ENCODE measurements at regions not wholly inside any gene's neighbourhood (a gene's known extent, or its start where the extent isn't known, plus 50 kb on each side); places are given as distances from the start of the nearest gene placed in this dataset.
"Not testable (repeated sequence)": the region's sequence is repeated elsewhere in the genome, so short reads cannot be mapped to it uniquely, and the experiment has no call there.

- POLR2A ChIA-PET = no interaction called here
- Mint-ChIP-seq H3K36me3 (no peaks in the 10 kb centered on the region), H3K9me3 (peaks cover 0 to 5% (median 0%) of the 10 kb centered on the region in 3 donors), H3K27ac (no peak overlapping the region), H3K4me1 (no peaks in the 10 kb centered on the region), H3K4me3 (no peak overlapping the region), H3K27me3 (no peaks in the 10 kb centered on the region)
- ATAC-seq (replicated peaks in 1 of 4) = no peak
- Histone ChIP-seq H3K36me3 (ENCODE audit: control insufficient read depth in 2 of 2, extremely low read depth in 1 of 2, insufficient read depth in 1 of 2, low read length in 1 of 2) (no peaks in the 10 kb centered on the region), H3K27me3 (replicated peaks in 1 of 2; ENCODE audit: control insufficient read depth in 2 of 2, extremely low read depth in 1 of 2, insufficient read depth in 2 of 2, low read length in 1 of 2) (no peaks in the 10 kb centered on the region), H3K4me1 (ENCODE audit: control insufficient read depth in 1 of 2, extremely low read depth in 1 of 2, insufficient read depth in 2 of 2, low read length in 2 of 2) (no peaks in the 10 kb centered on the region), H3K4me3 (ENCODE audit: control insufficient read depth in 1 of 2, extremely low read depth in 1 of 2, low read length in 1 of 2) (no peak overlapping the region), H3K27ac (ENCODE audit: low read length) (no peak overlapping the region), H3K9me3 (no peaks in the 10 kb centered on the region)
- DNase-seq = no peak
- no CpG with 5 or more reads among the region's 2 CpGs for WGBS (ENCODE audit: insufficient coverage)
- CTCF ChIA-PET = no interaction called here
Observed at GRCh38 chr4:178215309-178215708, 773.1 kb upstream of the AGA start.

GRCh38 chr4:178215763-178216162, 773.5 kb upstream of the AGA start:
- H3K4me3 Mint-ChIP-seq = no peak overlapping the region
- no peak overlapping the region for H3K27ac Mint-ChIP-seq
- DNase-seq = no peak
- no peaks in the 10 kb centered on the region for H3K4me1 ChIP-seq (ENCODE audit: control insufficient read depth in 1 of 2, extremely low read depth in 1 of 2, insufficient read depth in 2 of 2, low read length in 2 of 2)
- ATAC-seq (replicated peaks in 1 of 4) = no peak
- no peaks in the 10 kb centered on the region for H3K36me3 Mint-ChIP-seq
- H3K9me3 ChIP-seq = no peaks in the 10 kb centered on the region
- H3K27me3 ChIP-seq (replicated peaks in 1 of 2; ENCODE audit: control insufficient read depth in 2 of 2, extremely low read depth in 1 of 2, insufficient read depth in 2 of 2, low read length in 1 of 2) = no peaks in the 10 kb centered on the region
- WGBS (ENCODE audit: insufficient coverage) = no CpG with 5 or more reads among the region's 1 CpG
- no peak overlapping the region for H3K27ac ChIP-seq (ENCODE audit: low read length)
- ChIA-PET POLR2A (no interaction called here), CTCF (no interaction called here)
- no peaks in the 10 kb centered on the region for H3K27me3 Mint-ChIP-seq
- H3K9me3 Mint-ChIP-seq = peaks cover 0 to 5% (median 0%) of the 10 kb centered on the region in 3 donors
- H3K4me3 ChIP-seq (ENCODE audit: control insufficient read depth in 1 of 2, extremely low read depth in 1 of 2, low read length in 1 of 2) = no peak overlapping the region
- no peaks in the 10 kb centered on the region for H3K4me1 Mint-ChIP-seq
- H3K36me3 ChIP-seq (ENCODE audit: control insufficient read depth in 2 of 2, extremely low read depth in 1 of 2, insufficient read depth in 1 of 2, low read length in 1 of 2) = no peaks in the 10 kb centered on the region

DNA sequence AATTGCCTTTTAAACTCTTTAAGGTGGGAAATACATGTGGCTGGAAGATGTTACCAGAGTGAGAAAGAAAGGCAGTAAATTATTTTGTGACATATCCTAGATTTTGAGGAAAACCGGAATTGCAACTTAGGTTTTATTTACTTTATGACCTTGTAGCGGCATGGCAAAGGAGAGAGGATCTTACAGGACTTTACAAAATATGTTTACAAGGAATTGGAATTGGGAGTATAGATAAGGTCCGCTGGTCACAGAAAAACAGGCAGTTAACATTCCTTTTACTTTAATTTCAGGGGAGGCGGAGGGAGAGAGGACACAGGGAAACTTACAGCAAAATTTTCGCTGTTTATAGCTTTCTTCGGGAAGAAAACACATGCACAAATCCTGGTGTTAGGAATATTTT, 784.2 kb upstream of the AGA start:
- ATAC-seq (replicated peaks in 1 of 4); H3K27me3 ChIP-seq (replicated peaks in 1 of 2; ENCODE audit: control insufficient read depth in 2 of 2, extremely low read depth in 1 of 2, insufficient read depth in 2 of 2, low read length in 1 of 2); H3K27me3 Mint-ChIP-seq; H3K4me1 ChIP-seq (ENCODE audit: control insufficient read depth in 1 of 2, extremely low read depth in 1 of 2, insufficient read depth in 2 of 2, low read length in 2 of 2); H3K36me3 ChIP-seq (ENCODE audit: control insufficient read depth in 2 of 2, extremely low read depth in 1 of 2, insufficient read depth in 1 of 2, low read length in 1 of 2); H3K9me3 ChIP-seq; POLR2A ChIA-PET; CTCF ChIA-PET; H3K4me3 Mint-ChIP-seq; H3K4me1 Mint-ChIP-seq; DNase-seq; H3K27ac ChIP-seq (ENCODE audit: low read length); H3K36me3 Mint-ChIP-seq; H3K4me3 ChIP-seq (ENCODE audit: control insufficient read depth in 1 of 2, extremely low read depth in 1 of 2, low read length in 1 of 2); H3K27ac Mint-ChIP-seq: not testable (repeated sequence)
- H3K9me3 Mint-ChIP-seq = peaks cover 16 to 42% (median 28%) of the 10 kb centered on the region in 3 donors
- no CpG with 5 or more reads among the region's 6 CpGs for WGBS (ENCODE audit: insufficient coverage)

GRCh38 chr4:178233906-178234305, 791.7 kb upstream of the AGA start:
- Histone ChIP-seq H3K4me3 (ENCODE audit: control insufficient read depth in 1 of 2, extremely low read depth in 1 of 2, low read length in 1 of 2) (no peak overlapping the region), H3K27me3 (replicated peaks in 1 of 2; ENCODE audit: control insufficient read depth in 2 of 2, extremely low read depth in 1 of 2, insufficient read depth in 2 of 2, low read length in 1 of 2) (no peaks in the 10 kb centered on the region), H3K4me1 (ENCODE audit: control insufficient read depth in 1 of 2, extremely low read depth in 1 of 2, insufficient read depth in 2 of 2, low read length in 2 of 2) (no peaks in the 10 kb centered on the region), H3K27ac (ENCODE audit: low read length) (no peak overlapping the region), H3K9me3 (no peaks in the 10 kb centered on the region), H3K36me3 (ENCODE audit: control insufficient read depth in 2 of 2, extremely low read depth in 1 of 2, insufficient read depth in 1 of 2, low read length in 1 of 2) (no peaks in the 10 kb centered on the region)
- DNase-seq = no peak
- ATAC-seq (replicated peaks in 1 of 4) = no peak
- Mint-ChIP-seq H3K4me3 (no peak overlapping the region), H3K9me3 (peaks cover 22 to 27% (median 23%) of the 10 kb centered on the region in 3 donors), H3K4me1 (no peaks in the 10 kb centered on the region), H3K36me3 (no peaks in the 10 kb centered on the region), H3K27me3 (no peaks in the 10 kb centered on the region), H3K27ac (no peak overlapping the region)
- CTCF ChIA-PET = no interaction called here
- POLR2A ChIA-PET = no interaction called here

DNA sequence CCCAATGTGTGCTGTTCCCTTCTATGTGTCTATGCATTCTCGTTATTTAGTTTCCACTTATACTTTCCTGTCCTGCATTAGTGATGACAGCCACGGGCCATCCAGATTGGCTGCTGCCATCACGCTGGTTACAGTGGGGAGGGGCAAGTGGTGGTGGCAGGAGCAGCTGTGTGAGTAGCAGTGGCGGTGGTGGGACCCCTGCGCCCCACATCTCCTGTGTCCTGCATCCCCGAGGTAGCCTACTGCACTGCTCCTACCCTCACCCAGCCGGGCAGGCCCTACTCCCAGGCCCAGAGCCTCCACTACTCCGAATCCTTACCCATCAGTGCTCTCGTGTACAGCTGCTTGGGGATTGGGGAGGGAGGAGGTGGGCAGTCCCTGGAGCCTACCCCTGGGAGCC, 798.7 kb upstream of the AGA start:
- H3K27ac ChIP-seq (ENCODE audit: low read length) = no peak overlapping the region
- no peaks in the 10 kb centered on the region for H3K27me3 Mint-ChIP-seq
- DNase-seq (no peak), ATAC-seq (replicated peaks in 1 of 4) (no peak)
- no peaks in the 10 kb centered on the region for H3K36me3 Mint-ChIP-seq
- H3K9me3 Mint-ChIP-seq = peaks cover 4 to 22% (median 11%) of the 10 kb centered on the region in 3 donors
- ChIA-PET CTCF (no interaction called here), POLR2A (no interaction called here)
- H3K4me1 Mint-ChIP-seq = no peaks in the 10 kb centered on the region
- H3K4me3 Mint-ChIP-seq = no peak overlapping the region
- no peaks in the 10 kb centered on the region for H3K27me3 ChIP-seq (replicated peaks in 1 of 2; ENCODE audit: control insufficient read depth in 2 of 2, extremely low read depth in 1 of 2, insufficient read depth in 2 of 2, low read length in 1 of 2)
- H3K9me3 ChIP-seq = no peaks in the 10 kb centered on the region
- no peaks in the 10 kb centered on the region for H3K4me1 ChIP-seq (ENCODE audit: control insufficient read depth in 1 of 2, extremely low read depth in 1 of 2, insufficient read depth in 2 of 2, low read length in 2 of 2)
- H3K36me3 ChIP-seq (ENCODE audit: control insufficient read depth in 2 of 2, extremely low read depth in 1 of 2, insufficient read depth in 1 of 2, low read length in 1 of 2) = no peaks in the 10 kb centered on the region
- WGBS (ENCODE audit: insufficient coverage) = no CpG with 5 or more reads among the region's 9 CpGs
- no peak overlapping the region for H3K27ac Mint-ChIP-seq
- no peak overlapping the region for H3K4me3 ChIP-seq (ENCODE audit: control insufficient read depth in 1 of 2, extremely low read depth in 1 of 2, low read length in 1 of 2)

DNA sequence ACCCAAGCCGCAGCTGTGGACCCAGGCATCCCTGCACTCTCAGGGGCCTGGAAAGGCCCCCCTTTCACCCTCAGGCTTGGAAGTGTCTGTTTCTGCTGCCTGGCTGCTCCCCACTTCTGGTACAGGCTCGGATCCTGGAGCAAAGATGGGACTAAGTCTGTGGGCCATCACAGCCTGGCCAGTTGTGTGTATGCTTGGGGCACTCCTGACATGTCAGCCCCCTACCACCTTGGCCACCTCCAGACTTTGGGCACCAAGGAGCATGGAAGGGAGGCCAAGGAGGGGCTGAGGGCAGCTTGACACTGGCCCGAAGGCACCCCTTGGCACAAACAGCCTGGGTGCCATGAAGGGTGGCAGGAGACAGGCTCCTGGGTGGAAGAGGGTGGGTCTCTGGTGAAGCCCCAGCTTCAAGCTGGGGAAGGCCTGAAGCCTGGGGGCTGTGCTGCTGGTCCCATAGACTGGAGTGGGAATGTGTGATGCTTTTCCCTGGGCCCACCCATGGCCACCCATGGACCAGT, 799.4 kb upstream of the AGA start:
- no peak overlapping the region for H3K4me3 Mint-ChIP-seq
- Histone ChIP-seq H3K4me1 (ENCODE audit: control insufficient read depth in 1 of 2, extremely low read depth in 1 of 2, insufficient read depth in 2 of 2, low read length in 2 of 2) (no peaks in the 10 kb centered on the region), H3K9me3 (no peaks in the 10 kb centered on the region), H3K4me3 (ENCODE audit: control insufficient read depth in 1 of 2, extremely low read depth in 1 of 2, low read length in 1 of 2) (no peak overlapping the region), H3K27ac (ENCODE audit: low read length) (no peak overlapping the region), H3K36me3 (ENCODE audit: control insufficient read depth in 2 of 2, extremely low read depth in 1 of 2, insufficient read depth in 1 of 2, low read length in 1 of 2) (no peaks in the 10 kb centered on the region), H3K27me3 (replicated peaks in 1 of 2; ENCODE audit: control insufficient read depth in 2 of 2, extremely low read depth in 1 of 2, insufficient read depth in 2 of 2, low read length in 1 of 2) (no peaks in the 10 kb centered on the region)
- ChIA-PET POLR2A (no interaction called here), CTCF (no interaction called here)
- 54% methylated on average over 2 of the region's 3 CpGs for WGBS (ENCODE audit: insufficient coverage)
- H3K4me1 Mint-ChIP-seq = no peaks in the 10 kb centered on the region
- H3K36me3 Mint-ChIP-seq = no peaks in the 10 kb centered on the region
- no peak overlapping the region for H3K27ac Mint-ChIP-seq
- peaks cover 4 to 21% (median 6%) of the 10 kb centered on the region in 3 donors for H3K9me3 Mint-ChIP-seq
- DNase-seq (no peak), ATAC-seq (replicated peaks in 1 of 4) (no peak)
- H3K27me3 Mint-ChIP-seq = no peaks in the 10 kb centered on the region

DNA sequence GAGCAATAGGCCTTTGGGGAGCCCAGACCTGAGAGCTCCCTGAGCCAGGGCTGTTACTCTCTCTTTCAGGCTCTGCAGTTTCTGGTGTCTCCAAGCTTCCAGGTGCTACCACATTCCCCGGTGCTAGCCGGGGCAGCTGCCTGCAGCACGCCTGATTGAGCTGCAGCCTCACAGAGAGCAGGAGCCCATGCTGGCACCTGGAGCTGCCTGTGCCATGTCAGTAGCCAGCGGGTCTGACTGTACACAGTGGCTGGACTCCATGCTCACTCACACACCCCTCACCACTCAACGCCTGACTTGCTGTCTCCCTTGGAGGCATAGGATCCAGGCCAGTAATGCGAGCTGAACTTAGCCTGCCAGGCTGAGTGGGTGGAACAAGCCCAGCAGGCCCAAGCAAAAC, 800.4 kb upstream of the AGA start:
- Mint-ChIP-seq H3K27me3 (no peaks in the 10 kb centered on the region), H3K36me3 (no peaks in the 10 kb centered on the region), H3K4me3 (no peak overlapping the region), H3K9me3 (peaks cover 4 to 21% (median 7%) of the 10 kb centered on the region in 3 donors), H3K4me1 (no peaks in the 10 kb centered on the region), H3K27ac (no peak overlapping the region)
- ChIA-PET POLR2A (no interaction called here), CTCF (no interaction called here)
- Histone ChIP-seq H3K36me3 (ENCODE audit: control insufficient read depth in 2 of 2, extremely low read depth in 1 of 2, insufficient read depth in 1 of 2, low read length in 1 of 2) (no peaks in the 10 kb centered on the region), H3K27me3 (replicated peaks in 1 of 2; ENCODE audit: control insufficient read depth in 2 of 2, extremely low read depth in 1 of 2, insufficient read depth in 2 of 2, low read length in 1 of 2) (no peaks in the 10 kb centered on the region), H3K9me3 (no peaks in the 10 kb centered on the region), H3K27ac (ENCODE audit: low read length) (no peak overlapping the region), H3K4me3 (ENCODE audit: control insufficient read depth in 1 of 2, extremely low read depth in 1 of 2, low read length in 1 of 2) (no peak overlapping the region), H3K4me1 (ENCODE audit: control insufficient read depth in 1 of 2, extremely low read depth in 1 of 2, insufficient read depth in 2 of 2, low read length in 2 of 2) (no peaks in the 10 kb centered on the region)
- no peak for DNase-seq
- WGBS (ENCODE audit: insufficient coverage) = 93% methylated on average over 6 of the region's 6 CpGs
- no peak for ATAC-seq (replicated peaks in 1 of 4)
